DND-41 (cell line): ENCODE measurements at regions not wholly inside any gene's neighbourhood (a gene's known extent, or its start where the extent isn't known, plus 50 kb on each side); places are given as distances from the start of the nearest gene placed in this dataset.

Experiments used
- CTCF ChIP-seq: IDR thresholded peaks from 2 replicates; pipeline ENCODE4 v1.5.1; 2012; ENCODE audit warnings: borderline replicate concordance, low read length, moderate library complexity, mild to moderate bottlenecking; ENCODE audit not compliant: poor library complexity, severe bottlenecking; ENCODE audit errors: extremely low read depth
- EZH2 ChIP-seq: IDR thresholded peaks from 3 replicates; pipeline ENCODE4 v1.6.1; 2012; ENCODE audit warnings: borderline replicate concordance, low read depth, mild to moderate bottlenecking, moderate library complexity, low read length, inconsistent platforms; ENCODE audit not compliant: severe bottlenecking

DNA sequence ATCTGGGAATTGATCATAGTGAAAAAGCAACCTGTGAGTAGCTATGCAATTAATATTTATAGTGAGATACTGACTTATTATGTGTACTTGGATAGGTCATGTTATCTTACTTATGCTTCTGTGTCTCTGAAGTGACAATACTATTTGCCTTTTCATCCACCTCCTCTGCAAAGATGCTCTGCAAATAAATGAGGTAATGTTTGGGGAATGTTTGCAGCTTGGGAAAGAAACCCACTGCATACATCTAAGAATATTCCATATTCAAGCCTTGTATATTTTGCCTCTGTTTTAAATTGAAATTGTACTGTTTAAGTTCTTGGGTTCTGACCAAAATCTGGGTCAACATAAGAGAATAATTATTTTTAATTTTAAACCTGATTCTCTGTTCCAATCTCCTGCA lies 217.4 kb upstream of the DTNA start:
- TF ChIP-seq CTCF (no peak), EZH2 (no peak)
